GM19351 (cell line): ENCODE measurements at regions not wholly inside any gene's neighbourhood (a gene's known extent, or its start where the extent isn't known, plus 50 kb on each side); places are given as distances from the start of the nearest gene placed in this dataset.
"Not testable (repeated sequence)": the region's sequence is repeated elsewhere in the genome, so short reads cannot be mapped to it uniquely, and the experiment has no call there.

Source experiments
- ATAC-seq: cut with Tn5 transposase; IDR thresholded peaks from one replicate; pipeline ENCODE4 v1.9.1; 2021; ENCODE audit warnings: mild to moderate bottlenecking, moderate library complexity; ENCODE audit not compliant: unreplicated experiment

DNA sequence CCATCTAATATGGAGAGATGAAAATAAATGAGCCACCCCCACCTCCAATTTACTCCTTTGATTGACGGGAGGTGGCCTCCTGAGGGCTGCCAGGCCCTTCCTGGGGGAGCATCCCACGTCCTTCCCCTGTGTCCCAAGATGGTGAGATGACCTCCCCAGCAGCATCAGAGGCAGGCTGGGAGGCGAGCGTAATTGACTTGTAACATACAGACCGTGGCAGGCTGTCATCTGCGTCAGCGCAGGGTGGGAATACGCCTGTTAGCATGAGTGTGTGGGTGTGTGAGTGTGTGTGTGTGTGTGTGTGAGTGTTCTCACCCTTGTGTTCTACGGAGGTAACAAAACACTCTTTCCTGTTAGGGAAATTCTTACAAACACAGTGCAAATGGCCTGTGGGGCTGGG is 156.9 kb upstream of the CIBAR2 start:
- no peak for ATAC-seq

DNA sequence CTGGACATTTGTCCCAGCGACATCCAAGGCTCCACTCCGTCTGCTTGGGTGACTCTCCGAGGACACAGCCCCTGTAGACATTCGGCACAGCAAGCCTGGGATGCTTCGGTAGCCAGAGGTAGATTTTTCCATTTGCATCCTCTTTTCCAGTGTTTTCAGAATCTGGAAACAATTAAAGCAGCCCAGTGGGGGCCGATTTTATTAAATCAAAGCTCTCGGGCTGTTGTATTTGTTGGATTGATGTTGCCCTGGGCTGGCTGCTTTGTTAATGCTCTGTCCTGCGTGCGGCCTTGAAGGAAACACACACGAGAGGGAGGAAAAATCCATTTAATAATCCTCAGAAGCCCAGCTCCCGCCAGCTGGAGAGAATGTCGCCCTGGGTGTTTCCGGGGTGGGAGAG is 158.1 kb upstream of the CIBAR2 start:
- ATAC-seq = no peak

GRCh38 chr16:85271198-85271597 is 158.9 kb upstream of the CIBAR2 start:
- no peak for ATAC-seq

DNA sequence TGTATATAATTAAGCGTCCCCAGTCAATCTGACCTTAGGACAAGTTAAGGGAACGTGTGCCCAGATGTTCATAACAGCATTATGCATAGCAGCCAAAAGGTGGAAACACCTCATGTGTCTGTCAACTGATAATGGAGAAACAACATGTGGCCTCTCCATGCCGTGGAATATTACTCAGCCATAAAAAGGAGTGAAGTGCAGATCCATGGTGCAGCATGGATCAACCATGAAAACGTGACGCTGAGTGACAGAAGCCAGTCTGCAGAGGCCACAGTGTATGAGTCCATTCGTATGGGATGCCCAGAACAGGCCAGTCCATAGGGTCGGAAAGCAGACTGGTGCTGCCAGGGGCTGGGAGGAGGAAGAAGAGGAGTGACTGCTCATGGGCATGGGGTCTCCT is 161.0 kb upstream of the CIBAR2 start:
- ATAC-seq = no peak

DNA sequence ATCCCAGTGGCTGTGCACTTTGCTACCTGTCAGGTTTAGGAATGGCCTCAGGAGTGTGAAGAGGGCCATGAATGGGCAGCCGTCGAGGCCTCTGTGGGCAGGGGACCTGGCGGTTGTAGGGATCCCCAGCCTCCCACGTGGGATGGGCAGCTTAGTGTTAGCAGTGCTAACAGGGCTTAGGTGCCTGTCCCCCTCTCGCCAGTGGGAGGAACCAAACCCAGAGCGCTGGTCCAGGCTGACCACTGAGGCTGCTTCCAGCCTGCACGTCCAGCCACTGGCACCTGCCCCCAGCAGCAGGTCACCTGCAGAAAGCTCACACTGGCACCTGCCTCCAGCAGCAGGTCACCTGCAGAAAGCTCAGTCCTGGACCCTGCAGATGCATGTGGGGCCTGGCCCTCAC is 162.2 kb upstream of the CIBAR2 start:
- no peak for ATAC-seq

DNA sequence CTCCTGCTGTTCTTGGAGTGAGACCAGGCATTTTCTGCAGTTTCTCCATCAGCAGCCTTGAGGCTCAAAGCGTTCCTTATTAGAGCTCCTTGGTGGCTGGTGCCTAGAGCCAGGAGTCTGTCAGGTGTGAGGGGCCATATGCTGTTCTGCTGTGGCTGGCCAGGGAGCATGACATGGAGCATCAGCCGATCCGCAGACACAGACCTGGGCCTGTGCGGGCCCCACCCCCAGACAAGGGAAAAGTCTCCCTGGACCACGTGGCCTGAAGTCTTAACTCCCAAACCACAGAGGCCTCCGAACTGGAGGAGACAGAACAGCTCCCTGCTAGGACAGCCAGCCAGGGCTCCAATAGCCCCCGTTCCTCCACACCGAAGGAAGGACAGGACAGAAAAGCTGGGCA is 162.7 kb upstream of the CIBAR2 start:
- no peak for ATAC-seq

- ATAC-seq = no peak
These were observed 163.4 kb upstream of the CIBAR2 start for GRCh38 chr16:85275533-85276249.

DNA sequence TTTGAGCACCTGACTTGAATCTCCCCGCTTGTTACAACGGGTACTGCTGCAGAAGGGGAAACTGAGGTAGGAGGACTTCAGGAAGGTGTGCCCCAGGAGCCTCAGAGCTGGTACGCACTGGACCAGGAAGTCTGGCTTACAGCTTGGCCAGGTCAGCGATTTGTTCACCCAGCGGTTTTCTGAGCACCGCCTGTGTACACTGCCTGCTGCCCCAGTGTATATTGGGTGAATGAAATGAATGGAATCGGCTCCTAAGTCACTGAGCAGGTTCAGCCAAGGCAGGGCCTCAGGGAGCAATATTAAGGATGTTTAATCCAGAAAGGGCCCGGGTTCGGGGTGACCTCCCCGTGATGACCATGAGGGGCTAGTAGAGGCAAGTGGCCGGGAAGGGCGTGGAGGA is 164.0 kb upstream of the CIBAR2 start:
- ATAC-seq = no peak

- no peak for ATAC-seq
These were observed 164.4 kb upstream of the CIBAR2 start for GRCh38 chr16:85276721-85277120.

- no peak for ATAC-seq
These were observed 166.6 kb upstream of the CIBAR2 start for GRCh38 chr16:85278839-85279238.

- no peak for ATAC-seq
These were observed 167.1 kb upstream of the CIBAR2 start for GRCh38 chr16:85279402-85279801.

GRCh38 chr16:85279825-85280545 is 167.7 kb upstream of the CIBAR2 start:
- no peak for ATAC-seq

DNA sequence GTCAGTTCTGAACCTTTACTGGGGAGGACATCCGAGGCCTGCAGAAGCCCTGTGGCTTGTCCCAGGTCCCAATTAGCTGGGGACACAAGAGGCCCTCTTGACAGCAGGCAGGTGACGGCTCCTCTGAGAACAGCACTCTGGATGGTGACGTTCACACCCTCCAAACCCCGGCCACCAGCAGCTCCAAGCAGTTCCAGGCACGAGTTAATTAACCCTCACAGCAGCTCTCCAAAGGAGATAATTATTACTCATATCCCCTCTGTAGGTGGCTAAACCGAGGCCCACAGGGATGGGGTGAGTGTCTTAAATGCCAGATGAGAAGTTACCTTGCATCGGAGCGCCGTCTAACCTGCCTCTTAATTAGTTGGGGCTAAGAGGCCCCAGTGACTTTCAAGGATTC is 168.9 kb upstream of the CIBAR2 start:
- ATAC-seq = no peak

- no peak for ATAC-seq
These were observed 170.6 kb upstream of the CIBAR2 start for GRCh38 chr16:85282842-85283241.

- ATAC-seq = no peak
These were observed 171.2 kb upstream of the CIBAR2 start for GRCh38 chr16:85283305-85284050.

DNA sequence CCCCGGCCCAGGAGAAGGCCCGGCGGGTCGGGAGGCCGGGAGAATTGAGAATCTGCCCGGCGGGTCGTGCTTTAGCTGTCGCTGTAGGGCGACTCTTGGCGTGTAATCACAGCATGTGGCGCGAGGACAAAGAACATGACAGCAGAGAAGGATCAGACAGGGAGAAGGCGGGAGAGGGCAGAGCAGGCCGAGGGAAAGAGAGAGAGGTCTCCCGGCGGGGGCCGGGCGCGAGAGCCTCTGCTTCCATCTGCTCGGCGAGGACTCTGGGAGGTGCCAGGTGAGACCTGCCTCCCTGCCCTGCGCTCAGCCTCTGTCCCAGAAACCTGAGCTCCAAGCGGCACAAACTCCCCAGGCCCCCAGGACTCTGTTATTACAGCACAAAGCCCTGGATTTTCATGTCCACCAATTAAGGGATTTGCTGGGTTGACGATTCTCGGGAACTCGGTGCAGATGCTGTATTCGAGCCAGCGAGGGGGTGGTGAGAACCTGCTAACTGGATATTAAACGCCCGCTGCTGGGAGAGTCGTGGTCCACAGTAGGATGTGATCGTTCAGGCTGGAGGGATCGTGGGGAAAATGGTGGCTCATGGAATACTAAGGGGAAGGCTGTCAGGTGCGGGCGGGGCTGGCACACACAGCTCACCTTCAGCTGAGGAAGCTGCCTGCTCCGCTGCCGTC is 172.0 kb upstream of the CIBAR2 start:
- ATAC-seq = no peak

DNA sequence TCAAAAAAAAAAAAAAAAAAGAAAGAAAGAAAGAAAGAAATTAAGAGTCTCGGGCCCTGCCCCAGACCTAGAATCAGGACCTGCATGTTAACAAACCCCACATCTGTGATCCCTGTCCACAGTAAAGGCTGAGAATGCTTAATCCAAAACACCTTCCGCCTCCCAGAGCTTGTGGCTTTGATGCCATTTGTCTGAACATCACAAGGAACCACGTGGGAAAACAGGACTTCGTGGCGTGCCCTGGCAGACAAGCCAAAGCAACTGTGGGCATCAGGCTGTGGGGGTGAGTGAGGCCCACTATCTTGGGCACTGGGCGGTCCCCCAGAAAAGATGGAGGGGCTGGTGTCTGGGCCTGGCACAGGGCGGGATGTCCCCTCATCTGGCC is 173.4 kb upstream of the CIBAR2 start:
- ATAC-seq = no peak

- ATAC-seq = no peak
These were observed 174.0 kb upstream of the CIBAR2 start for GRCh38 chr16:85286066-85286831.

GRCh38 chr16:85286951-85287814 is 174.9 kb upstream of the CIBAR2 start:
- no peak for ATAC-seq

DNA sequence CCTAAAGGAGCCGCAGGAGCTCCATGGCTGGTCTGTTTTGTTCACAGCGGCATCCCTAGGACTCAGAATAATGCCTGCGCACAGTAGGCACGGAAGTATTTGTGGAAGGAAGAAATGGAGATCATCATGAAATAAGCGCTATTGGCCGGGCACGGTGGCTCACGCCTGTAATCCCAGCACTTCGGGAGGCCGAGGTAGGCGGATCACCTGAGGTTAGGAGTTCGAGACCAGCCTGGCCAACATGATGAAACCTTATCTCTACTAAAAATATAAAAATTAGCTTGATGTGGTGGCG is 175.5 kb upstream of the CIBAR2 start:
- not testable (repeated sequence) for ATAC-seq
